ENCODE measurements at regions not wholly inside any gene's neighbourhood (a gene's known extent, or its start where the extent isn't known, plus 50 kb on each side); places are given as distances from the start of the nearest gene placed in this dataset.

DNA sequence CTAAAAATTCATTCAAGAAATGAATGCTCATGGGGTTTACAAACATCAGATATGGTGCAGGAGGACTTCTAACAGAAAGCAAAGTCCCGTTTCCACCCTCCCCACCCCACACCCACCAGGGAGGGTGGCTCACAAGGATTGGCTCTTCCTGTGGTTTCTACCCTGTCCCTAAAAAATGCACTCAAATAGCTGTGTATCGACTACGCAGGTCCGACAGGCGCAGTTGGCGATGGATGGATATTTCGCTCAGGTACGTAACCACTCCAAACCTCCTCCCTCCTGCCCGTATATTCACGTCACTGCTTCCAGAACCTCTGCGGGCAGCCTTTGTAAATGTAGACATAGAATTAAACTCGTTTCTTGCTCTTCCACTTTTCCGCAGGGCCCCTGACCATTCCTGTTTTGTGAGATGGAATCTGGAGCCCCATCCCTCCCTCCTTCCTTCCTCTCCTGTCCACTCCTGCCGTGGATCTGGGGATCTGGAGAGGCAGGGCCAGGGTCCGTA lies 264.3 kb downstream of the BMP7 start:
- CTCF ChIA-PET = no interaction called here
- no peak for DNase-seq
- POLR2A ChIA-PET = no interaction called here

DNA sequence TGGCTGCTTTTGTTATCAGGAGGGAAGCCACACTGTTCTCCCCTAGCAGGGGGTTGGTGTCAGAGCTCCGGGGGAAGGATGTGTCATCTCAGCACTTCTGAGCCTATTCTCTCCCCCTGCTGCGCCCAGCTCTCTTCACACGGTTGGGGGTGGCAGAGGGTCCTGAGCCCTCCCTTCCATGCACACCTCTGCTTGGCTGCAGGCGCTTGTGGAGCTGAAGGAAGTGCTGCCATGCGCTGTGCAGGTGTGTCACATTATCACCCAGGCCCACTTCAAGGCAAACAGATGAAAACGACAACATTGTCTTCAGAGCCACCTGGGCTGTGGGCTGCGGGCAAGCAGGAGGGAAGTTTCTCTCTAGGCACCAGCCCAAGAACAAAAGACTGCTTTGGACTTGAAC lies 263.4 kb downstream of the BMP7 start:
- Histone ChIP-seq H3K27ac (ENCODE audit: insufficient read depth in 1 of 2, low read depth in 1 of 2, low read length in 2 of 2, poor library complexity in 1 of 2, severe bottlenecking in 2 of 2) (no peak overlapping the region), H3K36me3 (ENCODE audit: control insufficient read depth in 4 of 4, insufficient read depth in 4 of 4, low read length in 3 of 4) (no peaks in the 10 kb centered on the region), H3K4me3 (ENCODE audit: control insufficient read depth in 1 of 7, extremely low read depth in 1 of 7, insufficient read depth in 4 of 7, low read depth in 2 of 7, low read length in 6 of 7) (no peak overlapping the region), H3K4me1 (ENCODE audit: control extremely low read depth in 1 of 4, control insufficient read depth in 4 of 4, insufficient read depth in 4 of 4, low read length in 3 of 4) (no peaks in the 10 kb centered on the region), H3K27me3 (replicated peaks in 2 of 5; ENCODE audit: control insufficient read depth in 4 of 5, insufficient read depth in 5 of 5, low read length in 4 of 5) (peaks cover 0 to 46% (median 9%) of the 10 kb centered on the region in 5 experiments), H3K9me3 (ENCODE audit: control extremely low read depth in 1 of 5, control insufficient read depth in 4 of 5, insufficient read depth in 2 of 5, low read depth in 1 of 5, low read length in 4 of 5) (peaks cover 0 to 10% (median 3%) of the 10 kb centered on the region in 5 experiments)
- WGBS (ENCODE audit: insufficient coverage) = 43% methylated on average over 6 of the region's 7 CpGs
- ChIA-PET POLR2A (no interaction called here), CTCF (no interaction called here)
- no peak for DNase-seq

More for the DNA sequence above, 264.3 kb downstream of the BMP7 start:
- no peak overlapping the region for H3K4me3 ChIP-seq (ENCODE audit: control insufficient read depth in 1 of 7, extremely low read depth in 1 of 7, insufficient read depth in 4 of 7, low read depth in 2 of 7, low read length in 6 of 7)
- H3K4me1 ChIP-seq (ENCODE audit: control extremely low read depth in 1 of 4, control insufficient read depth in 4 of 4, insufficient read depth in 4 of 4, low read length in 3 of 4) = no peaks in the 10 kb centered on the region
- 89% methylated on average over 12 of the region's 15 CpGs for WGBS (ENCODE audit: insufficient coverage)
- H3K9me3 ChIP-seq (ENCODE audit: control extremely low read depth in 1 of 5, control insufficient read depth in 4 of 5, insufficient read depth in 2 of 5, low read depth in 1 of 5, low read length in 4 of 5) = peaks cover 0 to 10% (median 3%) of the 10 kb centered on the region in 5 experiments
- no peaks in the 10 kb centered on the region for H3K36me3 ChIP-seq (ENCODE audit: control insufficient read depth in 4 of 4, insufficient read depth in 4 of 4, low read length in 3 of 4)
- no peak overlapping the region for H3K27ac ChIP-seq (ENCODE audit: insufficient read depth in 1 of 2, low read depth in 1 of 2, low read length in 2 of 2, poor library complexity in 1 of 2, severe bottlenecking in 2 of 2)
- H3K27me3 ChIP-seq (replicated peaks in 2 of 5; ENCODE audit: control insufficient read depth in 4 of 5, insufficient read depth in 5 of 5, low read length in 4 of 5) = peaks cover 0 to 37% (median 9%) of the 10 kb centered on the region in 5 experiments

DNA sequence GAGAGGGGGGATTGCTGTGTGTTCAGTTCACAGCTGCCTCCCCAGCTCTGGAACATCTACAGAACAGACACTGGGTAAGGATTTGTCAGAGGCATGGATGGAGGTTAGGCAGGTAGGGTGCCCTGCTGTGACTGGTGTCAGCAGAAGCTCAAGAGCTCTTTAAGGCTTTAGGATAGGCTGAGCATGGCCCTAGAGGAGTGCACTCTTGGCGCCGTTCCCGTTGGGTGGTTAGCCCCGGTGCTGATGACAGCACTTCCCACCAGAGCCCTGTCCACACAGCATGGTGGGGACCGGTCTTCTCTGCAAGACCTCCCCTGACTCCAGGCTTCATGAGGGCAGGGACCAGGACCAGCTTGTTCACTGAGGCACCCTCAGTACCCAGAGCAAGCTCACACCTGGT lies 262.0 kb downstream of the BMP7 start:
- WGBS (ENCODE audit: insufficient coverage) = 95% methylated on average over 5 of the region's 5 CpGs
- POLR2A ChIA-PET = no interaction called here
- CTCF ChIA-PET = interaction anchor here (0.8 to 1.1 kb wide), 2 partner anchors 10 to 454 kb away, joined by 3 read pairs; no protein-coding TSS in a partner anchor

DNA sequence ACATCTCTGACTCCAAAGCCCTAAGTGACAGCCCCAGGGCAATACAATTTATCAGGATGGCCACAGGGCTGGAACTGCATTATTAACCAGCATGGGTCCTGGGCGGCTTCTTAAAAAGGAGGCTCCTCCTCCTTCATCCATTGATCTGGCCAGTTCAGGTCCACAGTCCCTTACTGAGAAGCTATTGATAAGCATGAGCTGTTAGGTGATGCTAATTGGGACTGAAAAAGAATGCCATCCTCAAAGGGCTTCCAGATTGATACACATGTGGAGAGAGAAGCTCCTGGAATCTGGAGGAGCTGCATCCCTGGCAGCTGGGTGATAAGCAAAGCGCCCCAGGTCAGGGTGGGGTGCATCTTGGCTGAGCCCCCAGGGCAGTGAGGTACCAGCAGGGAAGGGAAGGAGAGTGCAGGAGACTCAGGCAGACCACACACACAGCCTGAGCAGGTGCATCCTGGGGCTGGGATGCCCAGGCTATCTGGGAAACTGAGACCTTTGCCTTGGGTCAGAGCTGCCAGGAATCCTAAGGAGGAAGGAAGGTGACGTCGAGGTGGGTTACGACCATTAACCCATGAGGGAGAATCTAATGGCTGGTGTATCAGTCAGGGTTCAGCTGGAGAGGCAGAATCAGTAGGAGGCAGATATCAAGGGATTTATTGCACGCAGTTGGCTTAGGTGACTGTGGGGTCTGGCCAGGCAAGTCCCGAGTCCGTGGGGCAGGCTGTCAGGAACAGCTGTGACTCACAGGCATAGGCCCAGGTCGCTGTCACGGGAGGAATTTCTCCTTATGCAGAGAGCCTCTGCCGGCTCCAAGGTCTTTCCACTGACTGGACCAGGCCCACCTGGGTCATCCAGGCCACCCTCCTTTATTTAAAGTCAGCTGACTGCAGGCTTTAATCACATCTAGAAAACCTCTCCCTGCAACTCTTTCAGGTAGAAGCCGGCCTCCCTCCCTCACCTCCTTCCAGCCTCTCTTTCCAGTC lies 261.2 kb downstream of the BMP7 start:
- Histone ChIP-seq H3K4me1 (ENCODE audit: control extremely low read depth in 1 of 4, control insufficient read depth in 4 of 4, insufficient read depth in 4 of 4, low read length in 3 of 4) (no peaks in the 10 kb centered on the region), H3K27me3 (replicated peaks in 2 of 5; ENCODE audit: control insufficient read depth in 4 of 5, insufficient read depth in 5 of 5, low read length in 4 of 5) (peaks cover 3 to 66% (median 9%) of the 10 kb centered on the region in 5 experiments), H3K4me3 (ENCODE audit: control insufficient read depth in 1 of 7, extremely low read depth in 1 of 7, insufficient read depth in 4 of 7, low read depth in 2 of 7, low read length in 6 of 7) (no peak overlapping the region), H3K36me3 (ENCODE audit: control insufficient read depth in 4 of 4, insufficient read depth in 4 of 4, low read length in 3 of 4) (no peaks in the 10 kb centered on the region), H3K27ac (ENCODE audit: insufficient read depth in 1 of 2, low read depth in 1 of 2, low read length in 2 of 2, poor library complexity in 1 of 2, severe bottlenecking in 2 of 2) (no peak overlapping the region), H3K9me3 (ENCODE audit: control extremely low read depth in 1 of 5, control insufficient read depth in 4 of 5, insufficient read depth in 2 of 5, low read depth in 1 of 5, low read length in 4 of 5) (no peaks in the 10 kb centered on the region)
- DNase-seq = no peak
- CTCF ChIA-PET = interaction anchor here (0.8 to 1.1 kb wide), 3 partner anchors 10 to 455 kb away, joined by 3 read pairs; no protein-coding TSS in a partner anchor
- POLR2A ChIA-PET = no interaction called here
- WGBS (ENCODE audit: insufficient coverage) = 62% methylated on average over 12 of the region's 12 CpGs

More for the DNA sequence above, 262.0 kb downstream of the BMP7 start:
- H3K27ac ChIP-seq (ENCODE audit: insufficient read depth in 1 of 2, low read depth in 1 of 2, low read length in 2 of 2, poor library complexity in 1 of 2, severe bottlenecking in 2 of 2) = no peak overlapping the region
- H3K4me1 ChIP-seq (ENCODE audit: control extremely low read depth in 1 of 4, control insufficient read depth in 4 of 4, insufficient read depth in 4 of 4, low read length in 3 of 4) = no peaks in the 10 kb centered on the region
- DNase-seq = no peak
- peaks cover 0 to 3% (median 0%) of the 10 kb centered on the region in 5 experiments for H3K9me3 ChIP-seq (ENCODE audit: control extremely low read depth in 1 of 5, control insufficient read depth in 4 of 5, insufficient read depth in 2 of 5, low read depth in 1 of 5, low read length in 4 of 5)
- H3K36me3 ChIP-seq (ENCODE audit: control insufficient read depth in 4 of 4, insufficient read depth in 4 of 4, low read length in 3 of 4) = no peaks in the 10 kb centered on the region
- peaks cover 3 to 58% (median 9%) of the 10 kb centered on the region in 5 experiments for H3K27me3 ChIP-seq (replicated peaks in 2 of 5; ENCODE audit: control insufficient read depth in 4 of 5, insufficient read depth in 5 of 5, low read length in 4 of 5)
- H3K4me3 ChIP-seq (ENCODE audit: control insufficient read depth in 1 of 7, extremely low read depth in 1 of 7, insufficient read depth in 4 of 7, low read depth in 2 of 7, low read length in 6 of 7) = no peak overlapping the region

DNA sequence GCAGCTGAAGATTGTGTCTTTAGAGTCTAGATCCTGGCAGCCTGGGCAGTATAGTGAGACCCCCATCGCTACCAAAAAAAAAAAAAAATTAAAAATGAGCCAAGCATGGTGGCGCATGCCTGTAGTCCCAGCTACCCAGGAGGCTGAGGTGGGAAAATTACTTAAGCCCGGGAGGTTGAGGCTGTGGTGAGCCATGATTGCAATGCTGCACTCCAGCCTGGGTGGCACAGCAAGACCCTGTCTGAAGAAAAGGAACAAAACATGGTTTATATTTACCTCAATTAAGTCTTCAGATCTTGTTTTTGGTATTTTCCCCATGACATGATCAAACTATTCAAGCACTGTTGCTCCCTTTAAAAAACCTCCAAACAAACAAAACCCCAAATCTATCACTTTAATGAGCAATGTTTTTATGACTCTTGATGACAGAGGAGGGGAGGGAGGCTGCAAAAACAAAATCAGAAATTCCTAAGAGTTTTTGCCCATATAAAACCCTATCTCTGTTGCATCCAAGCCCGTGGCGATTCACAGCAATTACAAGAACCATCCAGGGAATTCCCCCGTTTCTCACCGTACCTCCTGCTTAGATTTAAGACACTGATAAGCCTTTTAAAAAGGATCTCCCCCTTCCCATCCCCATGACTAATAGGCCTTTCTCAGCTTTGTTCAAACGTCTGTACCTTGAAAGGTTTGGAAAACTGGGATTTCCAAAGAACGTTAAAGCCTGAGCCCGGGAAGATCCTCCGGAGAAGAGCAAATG lies 259.9 kb downstream of the BMP7 start:
- Histone ChIP-seq H3K9me3 (ENCODE audit: control extremely low read depth in 1 of 5, control insufficient read depth in 4 of 5, insufficient read depth in 2 of 5, low read depth in 1 of 5, low read length in 4 of 5) (no peaks in the 10 kb centered on the region), H3K27ac (ENCODE audit: insufficient read depth in 1 of 2, low read depth in 1 of 2, low read length in 2 of 2, poor library complexity in 1 of 2, severe bottlenecking in 2 of 2) (no peak overlapping the region), H3K4me3 (ENCODE audit: control insufficient read depth in 1 of 7, extremely low read depth in 1 of 7, insufficient read depth in 4 of 7, low read depth in 2 of 7, low read length in 6 of 7) (no peak overlapping the region), H3K4me1 (ENCODE audit: control extremely low read depth in 1 of 4, control insufficient read depth in 4 of 4, insufficient read depth in 4 of 4, low read length in 3 of 4) (no peaks in the 10 kb centered on the region), H3K27me3 (replicated peaks in 2 of 5; ENCODE audit: control insufficient read depth in 4 of 5, insufficient read depth in 5 of 5, low read length in 4 of 5) (peaks cover 3 to 75% (median 9%) of the 10 kb centered on the region in 5 experiments), H3K36me3 (ENCODE audit: control insufficient read depth in 4 of 4, insufficient read depth in 4 of 4, low read length in 3 of 4) (no peaks in the 10 kb centered on the region)
- DNase-seq = no peak
- WGBS (ENCODE audit: insufficient coverage) = 30% methylated on average over 11 of the region's 11 CpGs
- CTCF ChIA-PET = no interaction called here
- POLR2A ChIA-PET = no interaction called here

DNA sequence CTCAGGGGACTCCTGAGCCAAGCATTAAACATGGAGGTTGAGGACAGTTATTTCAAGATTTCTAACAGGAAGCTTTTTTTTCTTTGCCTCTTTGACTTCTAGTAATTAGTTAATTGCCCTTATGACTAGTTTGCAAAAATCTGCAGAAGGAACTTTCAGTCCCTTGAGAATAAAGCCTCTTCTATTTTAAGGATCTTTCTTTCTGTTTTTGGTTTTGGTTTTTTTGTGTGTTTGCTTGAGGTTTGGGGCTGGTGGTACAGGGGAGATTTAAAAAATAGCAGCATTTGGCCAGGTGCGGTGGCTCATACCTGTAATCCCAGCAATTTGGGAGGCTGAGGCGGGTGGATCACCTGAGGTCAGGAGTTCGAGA lies 259.3 kb downstream of the BMP7 start:
- ChIA-PET POLR2A (no interaction called here), CTCF (no interaction called here)

More for the DNA sequence above, 259.3 kb downstream of the BMP7 start:
- no CpG with 5 or more reads among the region's 3 CpGs for WGBS (ENCODE audit: insufficient coverage)
- Histone ChIP-seq H3K4me3 (ENCODE audit: control insufficient read depth in 1 of 7, extremely low read depth in 1 of 7, insufficient read depth in 4 of 7, low read depth in 2 of 7, low read length in 6 of 7) (no peak overlapping the region), H3K4me1 (ENCODE audit: control extremely low read depth in 1 of 4, control insufficient read depth in 4 of 4, insufficient read depth in 4 of 4, low read length in 3 of 4) (no peaks in the 10 kb centered on the region), H3K27me3 (replicated peaks in 2 of 5; ENCODE audit: control insufficient read depth in 4 of 5, insufficient read depth in 5 of 5, low read length in 4 of 5) (peaks cover 3 to 81% (median 9%) of the 10 kb centered on the region in 5 experiments), H3K36me3 (ENCODE audit: control insufficient read depth in 4 of 4, insufficient read depth in 4 of 4, low read length in 3 of 4) (no peaks in the 10 kb centered on the region), H3K9me3 (ENCODE audit: control extremely low read depth in 1 of 5, control insufficient read depth in 4 of 5, insufficient read depth in 2 of 5, low read depth in 1 of 5, low read length in 4 of 5) (no peaks in the 10 kb centered on the region), H3K27ac (ENCODE audit: insufficient read depth in 1 of 2, low read depth in 1 of 2, low read length in 2 of 2, poor library complexity in 1 of 2, severe bottlenecking in 2 of 2) (no peak overlapping the region)
- DNase-seq = no peak

Data from common myeloid progenitor, CD34-positive (primary cell).